ENCODE measurements at regions not wholly inside any gene's neighbourhood (a gene's known extent, or its start where the extent isn't known, plus 50 kb on each side); places are given as distances from the start of the nearest gene placed in this dataset.

GRCh38 chrX:25213611-25214010 is 197.8 kb upstream of the ARX start:
- DNase-seq: no peak

- no peak for DNase-seq
Observed at GRCh38 chrX:25207803-25208475, 192.2 kb upstream of the ARX start.

- no peak for DNase-seq
Observed at GRCh38 chrX:25206778-25207177, 191.0 kb upstream of the ARX start.

- DNase-seq: no peak
Observed at GRCh38 chrX:25204182-25204581, 188.4 kb upstream of the ARX start.

- DNase-seq: no peak
Observed at GRCh38 chrX:25202827-25203226, 187.1 kb upstream of the ARX start.

- DNase-seq: no peak
Observed at GRCh38 chrX:25198891-25199290, 183.1 kb upstream of the ARX start.

- no peak for DNase-seq
Observed at GRCh38 chrX:25198253-25198652, 182.5 kb upstream of the ARX start.

GRCh38 chrX:25196221-25196620 is 180.5 kb upstream of the ARX start:
- no peak for DNase-seq

GRCh38 chrX:25191403-25191802 is 175.6 kb upstream of the ARX start:
- no peak for DNase-seq

- no peak for DNase-seq
Observed at GRCh38 chrX:25181775-25182174, 166.0 kb upstream of the ARX start.

GRCh38 chrX:25180242-25180641 is 164.5 kb upstream of the ARX start:
- no peak for DNase-seq

GRCh38 chrX:25178555-25178954 is 162.8 kb upstream of the ARX start:
- no peak for DNase-seq

GRCh38 chrX:25175743-25176142 is 160.0 kb upstream of the ARX start:
- DNase-seq: no peak

- DNase-seq: no peak
Observed at GRCh38 chrX:25175171-25175570, 159.4 kb upstream of the ARX start.

GRCh38 chrX:25166546-25166945 is 150.8 kb upstream of the ARX start:
- no peak for DNase-seq

- no peak for DNase-seq
Observed at GRCh38 chrX:25166145-25166544, 150.4 kb upstream of the ARX start.

GRCh38 chrX:25158635-25159034 is 142.9 kb upstream of the ARX start:
- no peak for DNase-seq

GRCh38 chrX:25156832-25157231 is 141.1 kb upstream of the ARX start:
- no peak for DNase-seq

- DNase-seq: no peak
Observed at GRCh38 chrX:25156323-25156722, 140.6 kb upstream of the ARX start.

- DNase-seq: no peak
Observed at GRCh38 chrX:25154168-25154567, 138.4 kb upstream of the ARX start.

GRCh38 chrX:25151749-25152148 is 136.0 kb upstream of the ARX start:
- DNase-seq: no peak

GRCh38 chrX:25144043-25144940 is 128.5 kb upstream of the ARX start:
- DNase-seq: peak; percentile 16 to 30

GRCh38 chrX:25143596-25143995 is 127.8 kb upstream of the ARX start:
- DNase-seq: no peak

- DNase-seq: no peak
Observed at GRCh38 chrX:25141684-25142083, 125.9 kb upstream of the ARX start.

Measured in CD4-positive, alpha-beta T cell treated with Interleukin-4 for 1 hour (primary cell).